Vagina (tissue), 2 donors: ENCODE measurements at regions not wholly inside any gene's neighbourhood (a gene's known extent, or its start where the extent isn't known, plus 50 kb on each side); places are given as distances from the start of the nearest gene placed in this dataset.

Experiments
- POLR2A ChIP-seq, 2 donors: fragments of 450-650 bp; IDR thresholded peaks; one replicate each; pipeline ENCODE4 v1.6.1; 2017; ENCODE audit warnings: antibody characterized with exemption in 2 of 2, mild to moderate bottlenecking in 2 of 2, moderate library complexity in 2 of 2
- TF ChIP-seq, protein P1 (sequence below), 3 experiments: fragments of 450-650 bp in 2 of 3; fragments of 200-600 bp in 1 of 3; sonication (generic) in 1 of 3; IDR thresholded peaks; one replicate each; pipeline ENCODE4 v1.5.1; 2017 to 2019; ENCODE audit warnings: antibody characterized with exemption in 3 of 3, mild to moderate bottlenecking in 2 of 3, moderate library complexity in 2 of 3

DNA sequence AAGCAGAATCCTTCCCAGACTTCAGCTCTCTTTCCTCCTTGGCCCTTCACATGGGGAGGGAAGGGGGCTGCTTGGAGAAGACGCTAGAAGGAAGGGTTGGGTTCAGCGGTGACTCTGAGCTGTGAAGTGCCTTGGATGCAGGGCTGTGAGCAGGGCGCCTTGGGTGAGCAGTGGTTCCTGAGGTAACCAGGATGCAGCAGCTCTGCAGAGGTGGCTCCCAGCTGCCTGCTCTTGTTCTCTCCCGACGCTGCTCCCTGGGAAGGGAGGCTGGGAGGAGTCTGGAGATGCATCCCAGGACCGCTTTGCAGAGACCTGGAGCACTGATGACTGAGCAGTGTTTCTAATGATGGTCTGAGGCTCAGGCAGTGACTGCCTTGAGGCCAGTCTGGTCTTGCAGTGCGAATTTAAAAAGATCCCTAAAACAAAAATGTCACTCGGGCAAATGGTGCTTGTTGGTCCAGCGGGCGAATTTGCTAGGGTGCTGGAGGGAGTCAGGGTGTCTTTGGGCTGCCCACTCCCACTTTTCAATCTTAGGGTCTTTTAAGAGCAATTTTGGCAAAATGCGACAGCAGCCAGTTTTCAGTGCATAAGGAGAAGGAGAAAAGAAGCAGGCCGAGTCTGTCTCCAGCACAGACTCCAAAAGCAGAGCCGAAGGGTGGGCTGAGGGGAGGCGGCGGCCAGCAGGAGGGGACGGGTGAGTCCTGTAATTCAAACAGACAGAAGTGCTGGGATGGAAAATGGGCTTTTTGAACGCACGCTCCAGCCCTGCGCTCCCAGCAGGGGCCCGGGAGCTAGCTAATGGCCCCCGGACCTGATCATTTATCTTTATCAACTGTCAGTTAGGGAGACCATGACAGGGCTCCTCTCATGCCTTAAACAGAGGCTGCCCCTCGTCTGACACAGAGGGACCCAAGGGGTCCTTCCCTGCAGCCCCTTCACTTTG is 191.2 kb upstream of the SHH start:
- TF ChIP-seq, protein P1, sequence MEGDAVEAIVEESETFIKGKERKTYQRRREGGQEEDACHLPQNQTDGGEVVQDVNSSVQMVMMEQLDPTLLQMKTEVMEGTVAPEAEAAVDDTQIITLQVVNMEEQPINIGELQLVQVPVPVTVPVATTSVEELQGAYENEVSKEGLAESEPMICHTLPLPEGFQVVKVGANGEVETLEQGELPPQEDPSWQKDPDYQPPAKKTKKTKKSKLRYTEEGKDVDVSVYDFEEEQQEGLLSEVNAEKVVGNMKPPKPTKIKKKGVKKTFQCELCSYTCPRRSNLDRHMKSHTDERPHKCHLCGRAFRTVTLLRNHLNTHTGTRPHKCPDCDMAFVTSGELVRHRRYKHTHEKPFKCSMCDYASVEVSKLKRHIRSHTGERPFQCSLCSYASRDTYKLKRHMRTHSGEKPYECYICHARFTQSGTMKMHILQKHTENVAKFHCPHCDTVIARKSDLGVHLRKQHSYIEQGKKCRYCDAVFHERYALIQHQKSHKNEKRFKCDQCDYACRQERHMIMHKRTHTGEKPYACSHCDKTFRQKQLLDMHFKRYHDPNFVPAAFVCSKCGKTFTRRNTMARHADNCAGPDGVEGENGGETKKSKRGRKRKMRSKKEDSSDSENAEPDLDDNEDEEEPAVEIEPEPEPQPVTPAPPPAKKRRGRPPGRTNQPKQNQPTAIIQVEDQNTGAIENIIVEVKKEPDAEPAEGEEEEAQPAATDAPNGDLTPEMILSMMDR (IDR thresholded peaks at IDR 0.05) = no peak
- TF ChIP-seq POLR2A (IDR thresholded peaks at IDR 0.05) = no peak
